GM12878 (cell line): ENCODE measurements at regions not wholly inside any gene's neighbourhood (a gene's known extent, or its start where the extent isn't known, plus 50 kb on each side); places are given as distances from the start of the nearest gene placed in this dataset.

Source experiments
- ATF3 ChIP-seq: IDR thresholded peaks from 2 replicates; pipeline ENCODE4 v1.6.1; 2011; ENCODE audit warnings: low read depth, mild to moderate bottlenecking, low read length, moderate library complexity, borderline replicate concordance; ENCODE audit errors: extremely low read depth
- CEBPZ ChIP-seq: fragments of 150-350 bp; IDR thresholded peaks from 2 replicates; pipeline ENCODE4 v1.6.1; 2016; ENCODE audit warnings: low read depth, low read length
- CHD2 ChIP-seq: IDR thresholded peaks from 2 replicates; pipeline ENCODE4 v1.6.1; 2011; ENCODE audit warnings: low read depth, low read length, improper control_type of control experiment, borderline replicate concordance
- JUNB ChIP-seq: IDR thresholded peaks from 2 replicates; pipeline ENCODE4 v1.6.1; 2016; ENCODE audit warnings: antibody characterized with exemption, mild to moderate bottlenecking
- NR2C2 ChIP-seq: IDR thresholded peaks from 2 replicates; pipeline ENCODE4 v1.6.1; 2011; ENCODE audit warnings: borderline replicate concordance, low read depth; ENCODE audit not compliant: control insufficient read depth, insufficient read length
- RELB ChIP-seq: fragments of 450-650 bp; IDR thresholded peaks from 2 replicates; pipeline ENCODE4 v1.6.1; 2017; ENCODE audit warnings: low read depth, mild to moderate bottlenecking, moderate library complexity
- RFX5 ChIP-seq: IDR thresholded peaks from 2 replicates; pipeline ENCODE4 v1.6.1; 2011; ENCODE audit warnings: low read depth, low read length, improper control_type of control experiment
- SIX5 ChIP-seq: IDR thresholded peaks from 2 replicates; pipeline ENCODE4 v1.6.1; 2011; ENCODE audit warnings: mild to moderate bottlenecking, low read depth, low read length, moderate library complexity; ENCODE audit not compliant: severe bottlenecking
- ZBTB11 ChIP-seq: fragments of 450-650 bp; formaldehyde crosslinking; IDR thresholded peaks from 2 replicates; pipeline ENCODE4 v1.5.0; 2022; ENCODE audit warnings: mild to moderate bottlenecking, missing genetic modification characterization
- ZBTB33 ChIP-seq: fragments of 450-650 bp; IDR thresholded peaks from 2 replicates; pipeline ENCODE4 v1.6.1; 2017; ENCODE audit warnings: mild to moderate bottlenecking

- TF ChIP-seq ATF3 (no peak), CEBPZ (no peak), JUNB (no peak), RFX5 (no peak), RELB (no peak), CHD2 (no peak), ZBTB33 (no peak), SIX5 (no peak), NR2C2 (no peak), ZBTB11 (CRISPR knock-in tag) (no peak)
Observed at GRCh38 chr2:21779786-21780185, 656.0 kb downstream of the TDRD15 start (continued).
